ENCODE measurements at regions not wholly inside any gene's neighbourhood (a gene's known extent, or its start where the extent isn't known, plus 50 kb on each side); places are given as distances from the start of the nearest gene placed in this dataset.

GRCh38 chr12:67854351-67854750 lies 134.9 kb upstream of the IFNG-AS1 start:
- FAIRE-seq, result no peak
- dilution Hi-C loops (cut with MboI; ENCODE audit: extremely low pct_ligation_motif_present, low sequenced_read_pairs) (no loop called here), intact Hi-C loops (cut with micrococcal nuclease) (no loop called here)
- no peak overlapping the region for H3K9ac ChIP-seq (replicated peaks; ENCODE audit: extremely low read depth, insufficient read depth, low read length)
- H3K27me3 ChIP-seq (ENCODE audit: control insufficient read depth in 2 of 2, insufficient read depth in 2 of 2, low read length in 2 of 2), result no peaks in the 10 kb centered on the region
- H3K27ac ChIP-seq (ENCODE audit: insufficient read depth, low read depth, low read length), result no peak overlapping the region
- H2AFZ ChIP-seq (ENCODE audit: low read depth, low read length), result no peak overlapping the region
- DNase-seq (ENCODE audit: low read depth, low spot score), result no peak
- H3K4me2 ChIP-seq (ENCODE audit: insufficient read depth, low read length), result no peak overlapping the region
- H3K9me1 ChIP-seq (replicated peaks; ENCODE audit: control insufficient read depth, extremely low read depth, insufficient read depth, low read length), result no peaks in the 10 kb centered on the region
- no TSS peak for BruUV-seq (replicated peaks)
- H3K9me3 ChIP-seq (replicated peaks; ENCODE audit: control insufficient read depth, insufficient read depth, low read length), result no peaks in the 10 kb centered on the region
- ChIA-PET POLR2A (no interaction called here), CTCF (no interaction called here)
- H3K36me3 ChIP-seq (ENCODE audit: control insufficient read depth in 2 of 2, extremely low read depth in 1 of 2, insufficient read depth in 2 of 2, low read length in 2 of 2), result no peaks in the 10 kb centered on the region
- no peaks in the 10 kb centered on the region for H3K4me1 ChIP-seq (ENCODE audit: control insufficient read depth, extremely low read depth, insufficient read depth, low read length)
- no peak for TF ChIP-seq POLR2AphosphoS5 (IDR thresholded peaks at IDR 0.05; ENCODE audit: insufficient read depth, low read depth, low read length)
- no peak for TF ChIP-seq MYC (IDR thresholded peaks at IDR 0.05; ENCODE audit: low read depth, low read length)
- no peak for TF ChIP-seq FOS (IDR thresholded peaks at IDR 0.05; ENCODE audit: borderline replicate concordance, insufficient read depth, low read length)
- no peak for TF ChIP-seq POLR2A (IDR thresholded peaks at IDR 0.05; ENCODE audit: low read depth, low read length)
- no peak for TF ChIP-seq JUN (IDR thresholded peaks at IDR 0.05; ENCODE audit: borderline replicate concordance, insufficient read depth, insufficient read length, low read depth)
- no peak for TF ChIP-seq GATA2 (IDR thresholded peaks at IDR 0.05; ENCODE audit: insufficient read depth, insufficient read length, low read depth, low read length)
- TF ChIP-seq, protein P1, sequence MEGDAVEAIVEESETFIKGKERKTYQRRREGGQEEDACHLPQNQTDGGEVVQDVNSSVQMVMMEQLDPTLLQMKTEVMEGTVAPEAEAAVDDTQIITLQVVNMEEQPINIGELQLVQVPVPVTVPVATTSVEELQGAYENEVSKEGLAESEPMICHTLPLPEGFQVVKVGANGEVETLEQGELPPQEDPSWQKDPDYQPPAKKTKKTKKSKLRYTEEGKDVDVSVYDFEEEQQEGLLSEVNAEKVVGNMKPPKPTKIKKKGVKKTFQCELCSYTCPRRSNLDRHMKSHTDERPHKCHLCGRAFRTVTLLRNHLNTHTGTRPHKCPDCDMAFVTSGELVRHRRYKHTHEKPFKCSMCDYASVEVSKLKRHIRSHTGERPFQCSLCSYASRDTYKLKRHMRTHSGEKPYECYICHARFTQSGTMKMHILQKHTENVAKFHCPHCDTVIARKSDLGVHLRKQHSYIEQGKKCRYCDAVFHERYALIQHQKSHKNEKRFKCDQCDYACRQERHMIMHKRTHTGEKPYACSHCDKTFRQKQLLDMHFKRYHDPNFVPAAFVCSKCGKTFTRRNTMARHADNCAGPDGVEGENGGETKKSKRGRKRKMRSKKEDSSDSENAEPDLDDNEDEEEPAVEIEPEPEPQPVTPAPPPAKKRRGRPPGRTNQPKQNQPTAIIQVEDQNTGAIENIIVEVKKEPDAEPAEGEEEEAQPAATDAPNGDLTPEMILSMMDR (IDR thresholded peaks at IDR 0.05; ENCODE audit: extremely low read depth in 1 of 2, insufficient read depth in 1 of 2, low read depth in 1 of 2, low read length in 2 of 2), result no peak
- TF ChIP-seq MAX (IDR thresholded peaks at IDR 0.05; ENCODE audit: insufficient read depth, insufficient read length), result no peak
- no peak for TF ChIP-seq EZH2 (IDR thresholded peaks at IDR 0.05; ENCODE audit: borderline replicate concordance, low read depth, low read length, severe bottlenecking)
- H3K79me2 ChIP-seq (ENCODE audit: control insufficient read depth, insufficient read depth, low read length), result no peaks in the 10 kb centered on the region
- H4K20me1 ChIP-seq (replicated peaks; ENCODE audit: control insufficient read depth, extremely low read depth, insufficient read depth, low read length), result no peaks in the 10 kb centered on the region
- H3K4me3 ChIP-seq (replicated peaks in 1 of 3; ENCODE audit: insufficient read depth in 1 of 3, low read depth in 1 of 3, low read length in 3 of 3), result no peak overlapping the region
